ENCODE measurements at regions not wholly inside any gene's neighbourhood (a gene's known extent, or its start where the extent isn't known, plus 50 kb on each side); places are given as distances from the start of the nearest gene placed in this dataset.

- TF ChIP-seq CTCF (optimal IDR thresholded peaks at IDR 0.05 in 1 of 3, IDR thresholded peaks at IDR 0.05 in 1 of 3, conservative IDR thresholded peaks at IDR 0.05 in 1 of 3; ENCODE audit: extremely low read depth in 1 of 3, insufficient read depth in 2 of 3, low read length in 3 of 3) (no peak), EZH2 (IDR thresholded peaks at IDR 0.05; ENCODE audit: low read length) (no peak)
Measured at GRCh38 chr9:96020300-96020791, 144.9 kb downstream of the ERCC6L2 start.

All from keratinocyte (primary cell).